Smooth muscle cell (in vitro differentiated cells): ENCODE measurements at regions not wholly inside any gene's neighbourhood (a gene's known extent, or its start where the extent isn't known, plus 50 kb on each side); places are given as distances from the start of the nearest gene placed in this dataset.

Source experiments
- DNase-seq: peaks from one replicate; lab custom pipeline; 2025; ENCODE audit not compliant: unreplicated experiment; lab: John Stamatoyannopoulos, UW
- H2AFZ ChIP-seq: fragments of 200-600 bp; sonication (generic); 2 replicates; pipeline ENCODE4 v1.6.0; 2016; ENCODE audit warnings: antibody characterized with exemption, low read depth, mild to moderate bottlenecking
- H3F3A ChIP-seq: fragments of 200-600 bp; sonication (generic); 2 replicates; pipeline ENCODE4 v1.6.0; 2017; ENCODE audit warnings: antibody characterized with exemption, low read depth
- H3K27ac ChIP-seq: fragments of 200-600 bp; sonication (generic); 2 replicates; pipeline ENCODE4 v1.5.1; 2016; ENCODE audit warnings: low read depth, mild to moderate bottlenecking
- H3K27me3 ChIP-seq: fragments of 200-600 bp; sonication (generic); 2 replicates; pipeline ENCODE4 v1.6.1; 2016; ENCODE audit warnings: low read depth, mild to moderate bottlenecking
- H3K36me3 ChIP-seq: fragments of 200-600 bp; sonication (generic); 2 replicates; pipeline ENCODE4 v1.5.1; 2016; ENCODE audit warnings: low read depth
- H3K4me1 ChIP-seq: fragments of 200-600 bp; sonication (generic); 2 replicates; pipeline ENCODE4 v1.5.1; 2016; ENCODE audit warnings: low read depth
- H3K4me2 ChIP-seq: fragments of 200-600 bp; sonication (generic); 2 replicates; pipeline ENCODE4 v1.6.0; 2016; ENCODE audit warnings: mild to moderate bottlenecking
- H3K4me3 ChIP-seq: fragments of 200-600 bp; sonication (generic); 2 replicates; pipeline ENCODE4 v1.5.1; 2016; ENCODE audit warnings: mild to moderate bottlenecking
- H3K79me2 ChIP-seq: fragments of 200-600 bp; sonication (generic); 2 replicates; pipeline ENCODE4 v1.6.0; 2016; ENCODE audit warnings: low read depth, mild to moderate bottlenecking
- H3K9ac ChIP-seq: fragments of 200-600 bp; sonication (generic); 2 replicates; pipeline ENCODE4 v1.6.0; 2016; ENCODE audit warnings: low read depth
- H3K9me3 ChIP-seq: fragments of 200-600 bp; sonication (generic); replicated peaks from 2 replicates; pipeline ENCODE4 v1.5.1; 2016; ENCODE audit warnings: low read depth
- H4K20me1 ChIP-seq: fragments of 200-600 bp; sonication (generic); 2 replicates; pipeline ENCODE4 v1.6.0; 2016; ENCODE audit warnings: low read depth
- WGBS: methylation state at CpG from one replicate; pipeline ENCODE4 v1.1.7; 2016; ENCODE audit warnings: low lambda C conversion rate; 5-methylcytosine and 5-hydroxymethylcytosine counted together
- TF ChIP-seq, protein P1 (sequence below): fragments of 200-600 bp; sonication (generic); IDR thresholded peaks from 2 replicates; pipeline ENCODE4 v1.5.1; 2017; ENCODE audit warnings: borderline replicate concordance, mild to moderate bottlenecking, antibody characterized with exemption; ENCODE audit not compliant: insufficient read depth, poor library complexity, severe bottlenecking

DNA sequence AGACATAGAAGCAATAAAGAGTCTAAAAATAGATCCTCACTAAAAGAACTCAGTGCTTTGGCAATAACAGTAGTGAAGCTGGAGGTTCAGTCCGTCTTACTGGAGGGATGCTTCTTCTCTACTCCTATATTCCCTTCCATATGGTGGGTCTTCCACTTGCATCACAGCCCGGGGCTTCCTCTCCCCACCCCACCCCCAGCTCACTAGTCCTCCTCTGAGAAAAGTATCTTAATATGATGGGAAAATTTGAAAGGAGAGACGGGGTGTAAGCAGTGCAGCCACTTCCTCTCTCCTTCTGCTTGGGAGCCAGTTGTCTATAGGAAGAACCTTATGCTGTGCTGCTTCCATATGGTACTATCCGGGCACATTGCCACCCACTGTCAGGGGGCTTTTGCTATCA is 57.2 kb upstream of the SPOPL start:
- Histone ChIP-seq H3K36me3 (no peaks in the 10 kb centered on the region), H3K27me3 (no peaks in the 10 kb centered on the region), H3K79me2 (no peaks in the 10 kb centered on the region), H3K4me2 (no peak overlapping the region), H3K9me3 (no peaks in the 10 kb centered on the region), H3K4me3 (no peak overlapping the region), H3K27ac (no peak overlapping the region), H3K4me1 (peaks cover 4% of the 10 kb centered on the region), H3K9ac (no peak overlapping the region), H3F3A (no peaks in the 10 kb centered on the region), H2AFZ (no peak overlapping the region), H4K20me1 (no peaks in the 10 kb centered on the region)
- WGBS = 83% methylated on average over 4 of the region's 4 CpGs
- no peak for DNase-seq
- TF ChIP-seq, protein P1, sequence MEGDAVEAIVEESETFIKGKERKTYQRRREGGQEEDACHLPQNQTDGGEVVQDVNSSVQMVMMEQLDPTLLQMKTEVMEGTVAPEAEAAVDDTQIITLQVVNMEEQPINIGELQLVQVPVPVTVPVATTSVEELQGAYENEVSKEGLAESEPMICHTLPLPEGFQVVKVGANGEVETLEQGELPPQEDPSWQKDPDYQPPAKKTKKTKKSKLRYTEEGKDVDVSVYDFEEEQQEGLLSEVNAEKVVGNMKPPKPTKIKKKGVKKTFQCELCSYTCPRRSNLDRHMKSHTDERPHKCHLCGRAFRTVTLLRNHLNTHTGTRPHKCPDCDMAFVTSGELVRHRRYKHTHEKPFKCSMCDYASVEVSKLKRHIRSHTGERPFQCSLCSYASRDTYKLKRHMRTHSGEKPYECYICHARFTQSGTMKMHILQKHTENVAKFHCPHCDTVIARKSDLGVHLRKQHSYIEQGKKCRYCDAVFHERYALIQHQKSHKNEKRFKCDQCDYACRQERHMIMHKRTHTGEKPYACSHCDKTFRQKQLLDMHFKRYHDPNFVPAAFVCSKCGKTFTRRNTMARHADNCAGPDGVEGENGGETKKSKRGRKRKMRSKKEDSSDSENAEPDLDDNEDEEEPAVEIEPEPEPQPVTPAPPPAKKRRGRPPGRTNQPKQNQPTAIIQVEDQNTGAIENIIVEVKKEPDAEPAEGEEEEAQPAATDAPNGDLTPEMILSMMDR = no peak

DNA sequence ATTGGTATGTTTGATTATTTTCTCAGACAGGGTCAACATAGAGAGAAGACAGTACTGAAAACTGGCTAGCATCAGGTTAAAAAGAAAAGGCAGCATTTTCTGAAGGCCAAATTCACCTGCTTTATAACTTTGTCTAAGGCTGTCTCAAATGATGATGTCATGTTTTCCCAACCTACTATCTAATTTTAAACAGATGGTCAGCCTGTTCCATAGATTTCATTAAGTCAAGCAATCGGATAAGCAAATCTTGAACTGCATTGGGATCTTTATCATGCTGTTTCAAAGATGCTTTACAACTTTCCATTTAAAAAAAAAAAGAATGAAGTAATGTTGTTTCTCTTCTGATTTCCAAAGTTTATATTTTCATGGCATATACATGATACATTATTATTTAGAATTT is 56.3 kb upstream of the SPOPL start:
- no peak overlapping the region for H3K27ac ChIP-seq
- TF ChIP-seq, protein P1 = no peak
- H2AFZ ChIP-seq = no peak overlapping the region
- no peaks in the 10 kb centered on the region for H4K20me1 ChIP-seq
- H3K36me3 ChIP-seq = no peaks in the 10 kb centered on the region
- no peaks in the 10 kb centered on the region for H3F3A ChIP-seq
- no peak overlapping the region for H3K9ac ChIP-seq
- H3K27me3 ChIP-seq = no peaks in the 10 kb centered on the region
- H3K4me1 ChIP-seq = peaks cover 4% of the 10 kb centered on the region
- DNase-seq = no peak
- no peak overlapping the region for H3K4me2 ChIP-seq
- WGBS = 80% methylated on average over 1 of the region's 1 CpG
- H3K79me2 ChIP-seq = no peaks in the 10 kb centered on the region
- H3K4me3 ChIP-seq = no peak overlapping the region
- H3K9me3 ChIP-seq = no peaks in the 10 kb centered on the region

DNA sequence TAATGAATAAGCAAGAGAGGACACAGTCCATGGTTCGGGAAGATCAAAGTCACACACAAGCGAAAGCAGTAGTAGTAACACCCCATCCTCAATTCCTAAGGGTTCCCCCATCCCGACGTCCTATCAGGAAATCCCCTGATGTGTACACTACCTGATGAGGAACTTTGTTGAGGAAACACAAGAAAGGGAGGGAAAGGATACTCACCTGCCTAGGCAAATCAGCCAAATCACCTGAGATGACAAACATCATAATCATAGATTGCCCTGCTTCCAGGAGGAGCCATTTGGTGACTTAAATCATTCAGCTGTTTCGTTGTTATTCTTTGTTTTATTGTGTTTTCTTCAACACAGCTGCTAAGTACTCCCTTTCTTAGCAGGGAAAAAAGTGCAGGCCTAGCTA is 55.5 kb upstream of the SPOPL start:
- H3K27ac ChIP-seq = no peak overlapping the region
- H3K4me1 ChIP-seq = peaks cover under 1% of the 10 kb centered on the region
- H3K9me3 ChIP-seq = no peaks in the 10 kb centered on the region
- no peaks in the 10 kb centered on the region for H3K27me3 ChIP-seq
- H3K9ac ChIP-seq = no peak overlapping the region
- TF ChIP-seq, protein P1 = no peak
- H3F3A ChIP-seq = no peaks in the 10 kb centered on the region
- H3K4me3 ChIP-seq = no peak overlapping the region
- H3K79me2 ChIP-seq = no peaks in the 10 kb centered on the region
- WGBS = 90% methylated on average over 5 of the region's 5 CpGs
- H3K4me2 ChIP-seq = no peak overlapping the region
- H4K20me1 ChIP-seq = no peaks in the 10 kb centered on the region
- H2AFZ ChIP-seq = no peak overlapping the region
- no peaks in the 10 kb centered on the region for H3K36me3 ChIP-seq
- no peak for DNase-seq

DNA sequence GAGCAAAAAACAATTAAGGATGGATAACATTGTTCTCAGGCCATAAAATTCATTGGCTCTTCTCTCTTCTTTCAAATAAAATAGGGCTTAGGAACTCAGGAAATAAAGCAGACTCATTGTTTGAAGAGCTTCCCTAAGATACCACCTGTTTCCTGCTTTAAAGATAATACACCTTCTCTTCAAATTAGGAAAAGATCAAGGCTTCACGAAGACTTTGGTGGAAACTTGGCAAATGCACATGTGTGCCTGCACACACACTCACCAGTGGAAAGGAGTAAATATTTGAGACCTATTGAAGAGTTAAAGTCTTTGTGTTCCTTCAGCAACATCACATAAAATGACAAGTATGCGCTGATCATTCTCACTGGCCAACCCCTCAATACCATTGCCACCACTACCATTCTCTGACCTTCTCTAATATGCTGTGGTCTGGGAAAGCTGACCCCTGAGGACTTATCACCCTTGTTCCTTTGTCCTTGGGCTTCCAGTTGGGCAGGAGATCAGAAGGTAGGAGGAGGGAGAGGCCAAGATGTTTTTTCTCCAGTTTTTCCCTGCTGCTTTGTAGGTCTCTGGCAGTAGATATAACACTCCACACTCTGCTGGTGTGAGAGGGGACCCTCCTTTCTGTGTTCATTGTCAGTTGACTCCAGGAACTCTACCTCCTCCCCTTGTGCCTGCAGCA is 53.5 kb upstream of the SPOPL start:
- Histone ChIP-seq H4K20me1 (no peaks in the 10 kb centered on the region), H2AFZ (no peak overlapping the region), H3F3A (no peaks in the 10 kb centered on the region), H3K79me2 (no peaks in the 10 kb centered on the region), H3K4me2 (no peak overlapping the region), H3K9ac (no peak overlapping the region), H3K9me3 (no peaks in the 10 kb centered on the region), H3K27me3 (no peaks in the 10 kb centered on the region), H3K27ac (no peak overlapping the region), H3K36me3 (no peaks in the 10 kb centered on the region), H3K4me1 (no peaks in the 10 kb centered on the region), H3K4me3 (no peak overlapping the region)
- whole genome bisulfite sequencing = 84% methylated on average over 2 of the region's 2 CpGs
- DNase-seq = no peak
- TF ChIP-seq, protein P1 = no peak
